GM19467 (cell line): ENCODE measurements at regions not wholly inside any gene's neighbourhood (a gene's known extent, or its start where the extent isn't known, plus 50 kb on each side); places are given as distances from the start of the nearest gene placed in this dataset.

Experiments used
- ATAC-seq: cut with Tn5 transposase; IDR thresholded peaks from one replicate; pipeline ENCODE4 v1.9.1; 2021; ENCODE audit warnings: mild to moderate bottlenecking, moderate library complexity; ENCODE audit not compliant: unreplicated experiment

DNA sequence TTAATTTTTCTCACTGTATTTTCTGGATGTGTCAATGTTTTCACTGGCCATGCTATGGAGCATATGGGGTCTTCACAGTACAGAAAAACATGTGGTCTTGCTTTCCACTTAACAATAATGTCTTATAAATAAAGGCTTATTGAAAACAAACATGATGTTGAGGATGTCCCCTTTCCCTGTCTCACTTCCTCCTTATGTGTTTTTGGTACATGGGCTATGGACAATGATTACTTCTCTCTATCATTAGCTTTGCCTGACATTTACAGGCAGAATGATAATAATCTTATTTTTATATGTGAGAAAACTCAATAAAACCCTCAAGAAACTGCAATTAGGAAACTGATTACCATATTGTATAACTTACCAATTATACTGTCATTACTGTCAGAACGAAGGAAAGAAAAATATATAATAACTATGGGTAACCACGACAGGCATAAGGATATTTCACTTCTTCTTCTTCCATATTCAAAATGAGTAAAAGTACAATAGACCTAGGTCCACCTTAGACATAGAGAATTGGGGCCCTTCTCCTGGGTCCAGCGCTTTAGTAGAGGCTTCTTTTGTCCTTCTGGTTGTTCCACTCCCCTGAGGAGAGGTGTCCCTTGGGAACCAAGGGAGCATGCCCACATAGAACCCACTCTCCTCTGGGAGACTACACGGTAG is 375.0 kb downstream of the MAN2A1 start:
- ATAC-seq = no peak

DNA sequence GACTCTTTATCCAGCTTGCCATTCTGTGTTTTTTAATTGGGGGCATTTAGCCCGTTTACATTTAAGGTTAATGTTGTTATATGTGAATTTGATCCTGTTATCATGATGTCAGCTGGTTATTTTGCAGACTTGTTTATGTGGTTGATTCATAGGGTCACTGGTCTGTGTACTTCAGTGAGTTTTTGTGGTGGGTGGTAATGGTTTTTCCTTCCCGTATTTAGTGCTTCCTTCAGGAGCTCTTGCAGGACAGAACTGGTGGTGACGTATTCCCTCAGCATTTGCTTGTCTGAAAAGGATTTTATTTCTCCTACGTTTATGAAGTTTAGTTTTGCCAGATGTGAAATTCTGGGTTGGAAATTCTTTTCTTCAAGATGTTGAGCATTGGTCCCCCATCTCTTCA is 381.1 kb downstream of the MAN2A1 start:
- no peak for ATAC-seq

DNA sequence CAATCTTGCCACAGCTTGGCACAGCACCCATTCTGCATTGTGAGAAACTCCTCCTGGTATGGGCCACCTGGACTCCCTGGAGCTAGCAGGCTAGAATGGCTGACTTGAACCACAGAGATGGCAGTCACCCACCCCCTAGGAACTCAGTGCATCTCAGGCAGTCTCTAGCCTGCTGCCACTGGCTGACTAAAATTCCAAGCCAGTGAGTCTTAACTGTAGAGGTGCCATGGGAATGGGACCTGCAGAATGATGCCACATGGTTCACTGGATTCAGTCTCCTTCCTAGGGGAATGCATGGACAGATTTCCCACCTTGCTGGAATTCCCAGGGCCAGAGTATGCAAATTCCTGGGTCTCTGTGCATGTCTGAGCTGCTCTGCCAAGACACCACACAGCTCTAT is 382.9 kb downstream of the MAN2A1 start:
- no peak for ATAC-seq

DNA sequence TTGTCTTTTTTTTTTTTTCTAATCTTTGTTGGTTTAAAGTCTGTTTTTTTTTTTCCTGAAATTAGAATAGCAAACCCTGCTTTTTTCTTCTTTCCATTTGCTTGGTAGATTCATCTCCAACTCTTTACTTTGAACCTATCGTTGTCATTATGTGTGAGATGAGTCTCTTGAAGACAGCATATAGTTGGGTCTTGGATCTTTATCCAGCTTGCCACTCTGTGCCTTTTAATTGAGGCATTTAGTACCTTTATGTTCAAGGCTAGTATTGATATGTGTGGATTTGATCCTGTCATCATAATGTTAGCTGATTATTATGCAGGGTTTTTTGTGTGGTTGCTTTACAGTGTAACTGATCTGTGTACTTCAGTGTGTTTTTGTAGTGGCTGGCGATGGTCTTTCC is 383.8 kb downstream of the MAN2A1 start:
- ATAC-seq = no peak

DNA sequence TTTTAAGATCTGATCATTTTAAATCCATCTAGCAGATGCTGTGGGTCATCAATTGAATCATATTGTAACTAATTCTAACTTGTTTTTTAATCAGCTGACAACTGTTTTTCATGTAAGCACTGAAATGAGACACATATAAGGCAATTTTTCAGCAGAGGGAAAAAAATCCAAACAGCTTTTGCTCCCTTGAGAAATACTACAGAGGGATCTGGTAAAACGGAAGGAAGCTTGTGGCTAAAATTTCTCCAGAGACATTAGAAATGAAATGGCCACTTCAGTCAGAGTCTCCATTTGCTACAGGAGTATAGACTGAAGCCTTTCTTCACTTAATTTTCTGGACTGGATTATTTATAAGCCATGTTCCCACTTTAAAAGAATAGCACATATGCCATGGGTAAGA is 385.9 kb downstream of the MAN2A1 start:
- ATAC-seq = no peak

DNA sequence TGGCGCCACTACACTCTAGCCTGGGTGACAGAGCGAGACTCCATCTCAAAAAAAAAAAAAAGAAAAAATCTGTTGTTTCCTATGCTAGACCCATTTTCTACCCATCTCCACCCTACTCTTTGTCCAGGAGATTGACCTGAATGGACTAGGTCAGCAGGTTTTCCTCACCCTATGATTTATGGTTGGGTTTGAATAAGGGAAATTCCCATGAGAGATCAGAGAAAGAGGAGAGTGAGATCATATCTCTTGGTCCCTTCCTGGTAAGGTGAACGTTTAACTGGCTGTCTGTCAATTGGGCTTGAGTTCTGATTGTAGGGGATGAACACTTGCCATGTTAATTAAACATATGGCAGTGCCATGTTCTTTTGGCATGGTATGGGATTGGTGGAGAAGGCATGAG is 387.4 kb downstream of the MAN2A1 start:
- ATAC-seq = no peak

DNA sequence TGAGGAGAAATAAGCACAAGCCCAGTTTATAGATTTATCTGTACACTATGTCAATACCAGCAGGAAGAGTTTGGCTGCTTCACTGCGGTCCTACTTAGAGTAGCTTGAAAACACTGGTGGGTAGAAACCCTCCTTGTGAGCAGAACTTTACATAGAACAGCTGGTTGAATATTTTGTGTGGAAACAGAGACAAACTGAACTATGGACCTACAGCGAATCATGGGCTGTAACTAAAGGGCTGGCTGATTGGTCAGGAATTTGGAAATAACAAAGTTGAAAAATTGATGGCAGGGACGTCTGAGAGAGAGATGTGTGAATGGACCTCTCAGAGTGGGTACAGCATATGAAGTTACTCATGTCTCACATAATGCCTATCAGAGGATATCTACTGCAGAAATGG is 392.5 kb downstream of the MAN2A1 start:
- ATAC-seq = no peak

DNA sequence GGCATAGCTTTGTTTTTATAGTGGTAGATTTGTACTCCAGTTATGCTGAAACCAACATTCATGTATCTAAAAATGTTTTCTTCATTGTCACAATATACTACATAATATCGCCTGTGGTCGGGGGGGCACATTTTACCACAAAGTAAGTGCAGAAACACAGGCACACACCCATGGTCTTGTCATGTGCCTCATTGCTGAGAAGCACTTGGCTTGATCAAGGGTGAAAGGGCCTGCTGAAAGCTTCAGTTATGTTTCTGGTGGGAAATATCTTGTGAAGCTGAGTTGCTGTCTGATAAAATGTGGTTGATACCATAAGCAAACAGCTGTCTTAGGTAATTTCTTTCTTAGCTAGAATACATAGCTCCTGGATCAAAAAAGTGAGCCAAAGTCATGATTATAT is 393.1 kb downstream of the MAN2A1 start:
- ATAC-seq = no peak

DNA sequence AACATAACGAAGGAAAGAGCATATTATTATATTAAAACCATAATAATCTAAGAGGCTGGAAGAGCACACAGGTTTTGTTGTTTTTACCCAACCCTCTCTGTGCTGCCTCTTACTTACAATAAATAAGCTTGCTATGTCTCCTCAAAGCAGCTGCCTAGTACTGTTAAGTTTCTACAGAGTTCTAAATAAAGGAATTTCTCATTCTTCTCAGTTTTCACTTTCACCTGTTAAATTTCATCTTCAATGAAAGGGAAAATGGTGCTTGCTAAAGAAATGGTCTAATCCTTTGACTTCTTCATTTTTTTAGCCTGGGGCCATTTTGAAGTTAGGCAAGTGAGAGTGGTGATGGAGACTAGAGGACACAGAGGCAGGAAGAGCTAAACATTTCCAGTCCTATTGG is 396.1 kb downstream of the MAN2A1 start:
- no peak for ATAC-seq

DNA sequence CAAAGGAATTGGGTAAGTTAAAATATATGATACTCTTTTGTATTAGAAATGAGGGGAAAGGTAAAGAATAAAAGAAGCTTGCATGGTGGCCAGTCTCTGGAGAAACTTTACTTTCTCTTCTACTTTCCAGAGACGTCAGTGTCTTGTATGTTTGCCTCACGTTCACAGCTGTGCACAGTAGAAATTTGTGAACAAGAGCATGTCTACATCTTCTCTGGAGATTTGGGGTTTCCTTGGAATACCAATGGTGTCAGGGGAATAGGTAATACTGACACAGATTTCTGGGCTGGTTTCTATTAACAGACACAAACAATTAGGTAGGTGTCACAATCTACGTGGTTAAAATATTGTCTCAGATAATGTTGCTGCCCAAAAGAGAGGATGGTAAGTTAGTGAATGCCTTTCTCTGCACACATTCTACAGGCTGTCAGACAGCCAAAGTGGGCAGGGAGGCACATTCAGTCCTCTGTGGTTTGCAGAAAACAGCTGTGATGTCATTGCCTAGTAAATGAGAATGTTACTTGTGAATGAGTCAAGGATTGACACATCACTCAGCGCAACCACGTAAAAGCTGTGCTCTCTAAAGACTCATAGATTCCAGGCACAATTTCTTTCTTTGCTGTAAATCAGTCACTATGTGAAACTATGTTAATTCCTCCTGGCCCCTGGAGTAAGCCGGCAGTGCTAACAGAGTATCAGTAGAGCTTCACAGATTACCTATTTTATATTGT is 397.1 kb downstream of the MAN2A1 start:
- ATAC-seq = no peak

DNA sequence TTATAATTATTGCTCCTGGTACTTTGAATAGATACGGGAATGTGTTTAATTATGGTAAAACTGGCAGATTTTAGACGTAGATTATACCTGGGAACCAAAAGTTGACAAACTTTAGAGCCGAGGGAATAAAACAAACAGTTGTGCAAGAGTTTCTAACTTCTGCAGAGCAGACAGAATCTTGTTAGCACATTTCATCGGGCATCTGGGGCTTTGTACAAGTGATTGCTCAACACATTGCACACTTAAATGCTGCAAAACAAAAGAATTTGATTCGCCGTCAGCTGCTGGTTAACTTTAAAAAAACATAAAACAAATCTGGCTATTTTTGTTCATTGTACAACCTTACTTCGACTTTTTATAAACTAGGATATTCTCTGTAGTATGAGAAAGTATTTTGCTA is 398.1 kb downstream of the MAN2A1 start:
- no peak for ATAC-seq

DNA sequence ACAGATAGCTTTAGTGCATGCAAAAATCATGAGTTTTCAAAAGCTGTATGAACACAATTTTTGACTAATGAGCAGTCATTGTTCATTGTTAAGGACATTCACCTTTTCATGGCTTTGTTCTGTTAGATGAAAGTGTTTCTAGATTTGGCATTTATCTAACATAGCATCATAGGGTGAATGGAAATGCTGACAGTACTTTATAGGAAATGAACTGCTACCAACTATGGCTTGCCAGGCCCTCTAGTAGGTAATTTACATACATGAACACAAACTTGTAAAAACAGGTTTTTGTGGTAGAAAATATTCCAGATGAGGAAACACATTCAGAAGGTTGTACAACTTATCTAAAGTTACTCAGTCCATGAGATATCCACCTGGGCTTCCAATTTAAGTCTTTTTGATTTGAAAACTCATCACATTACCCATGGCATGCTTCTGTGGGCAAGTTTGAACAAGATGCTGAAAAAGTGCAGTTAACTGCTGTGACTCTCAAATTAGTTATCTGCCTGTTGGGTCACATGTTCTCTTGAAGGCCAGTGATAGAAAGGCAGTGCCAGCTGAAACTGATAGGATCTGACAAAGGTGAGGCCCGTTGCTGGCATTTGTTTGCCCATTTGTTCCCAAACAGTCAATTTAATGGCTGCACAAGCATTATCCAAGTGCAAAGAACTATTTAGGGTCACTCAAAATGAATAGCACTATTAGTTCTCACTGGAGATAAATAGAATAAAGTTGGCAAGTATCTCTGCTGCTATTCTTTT is 399.1 kb downstream of the MAN2A1 start:
- no peak for ATAC-seq

DNA sequence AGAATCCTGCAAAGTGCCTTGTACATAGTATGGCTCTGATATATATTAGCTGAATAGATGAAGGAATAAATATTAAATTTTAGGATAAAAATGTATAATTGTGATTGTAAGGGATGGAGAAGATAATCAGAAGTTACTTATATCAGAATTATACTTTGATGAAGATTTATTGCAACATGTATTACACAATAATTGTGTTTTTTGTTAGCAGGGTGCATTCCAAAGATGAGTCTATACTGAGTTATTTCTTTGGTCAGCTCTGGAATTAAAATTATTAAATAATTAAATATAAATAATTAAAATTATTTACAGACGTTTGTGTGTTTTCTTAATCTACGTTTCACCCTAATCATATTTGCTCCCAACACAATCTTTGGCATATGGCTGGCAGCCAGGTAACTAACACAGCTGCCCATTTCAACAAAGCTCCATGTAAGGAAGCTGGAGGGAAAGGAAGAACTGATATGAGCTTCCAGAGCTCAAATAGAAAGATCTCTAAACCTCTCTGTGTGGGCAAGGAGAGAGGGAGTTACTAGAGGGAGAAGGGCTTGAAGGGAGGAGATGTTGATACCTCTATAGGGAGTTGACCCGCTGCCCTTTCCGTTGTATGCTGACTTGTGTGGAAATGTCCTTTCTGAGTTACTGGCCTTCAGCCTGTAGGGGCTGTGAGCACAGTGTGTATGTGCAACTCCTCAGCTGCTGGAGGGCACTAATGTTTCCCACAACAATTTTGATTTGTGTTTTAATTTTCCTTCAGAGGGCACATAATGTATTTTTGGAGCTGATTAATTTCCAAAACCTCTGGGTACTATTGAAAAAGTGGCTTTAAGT is 403.4 kb downstream of the MAN2A1 start:
- ATAC-seq = no peak

DNA sequence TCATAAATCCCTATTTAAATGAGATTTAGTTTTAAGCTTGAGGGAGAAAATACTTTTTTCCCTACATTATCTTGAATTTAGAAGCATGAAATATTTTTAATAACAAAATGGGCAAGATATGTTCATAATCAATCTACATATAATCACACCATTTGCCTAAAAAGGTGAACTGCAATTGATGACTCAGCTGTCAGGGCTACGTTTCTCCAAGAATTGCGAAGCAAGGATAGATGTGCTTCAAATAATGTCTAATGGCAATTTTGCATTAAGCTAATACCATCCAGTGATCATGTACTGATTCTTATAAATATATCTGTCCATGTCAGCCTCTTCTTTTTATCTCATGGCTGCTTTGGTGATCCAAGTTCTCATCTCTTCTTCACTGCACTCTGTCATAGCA is 404.4 kb downstream of the MAN2A1 start:
- ATAC-seq = no peak

DNA sequence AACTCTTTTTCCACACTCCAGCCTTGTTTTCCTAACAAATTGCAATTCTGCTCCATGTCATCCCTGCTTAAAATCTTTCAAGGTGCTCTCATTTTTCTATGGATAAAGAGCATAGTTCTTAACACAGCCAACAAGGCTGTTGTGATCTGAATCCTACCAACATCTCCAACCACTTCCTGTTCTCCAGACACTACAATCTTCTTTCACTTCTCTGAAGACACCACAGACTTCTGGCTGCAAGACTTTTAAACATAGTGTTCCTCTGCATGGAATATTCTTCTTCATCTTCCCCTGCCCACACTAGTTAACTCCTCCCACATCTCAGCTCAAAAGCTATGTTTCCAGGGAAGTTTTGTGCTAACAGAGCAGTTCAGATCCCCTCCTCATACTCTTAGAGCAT is 404.8 kb downstream of the MAN2A1 start:
- no peak for ATAC-seq

DNA sequence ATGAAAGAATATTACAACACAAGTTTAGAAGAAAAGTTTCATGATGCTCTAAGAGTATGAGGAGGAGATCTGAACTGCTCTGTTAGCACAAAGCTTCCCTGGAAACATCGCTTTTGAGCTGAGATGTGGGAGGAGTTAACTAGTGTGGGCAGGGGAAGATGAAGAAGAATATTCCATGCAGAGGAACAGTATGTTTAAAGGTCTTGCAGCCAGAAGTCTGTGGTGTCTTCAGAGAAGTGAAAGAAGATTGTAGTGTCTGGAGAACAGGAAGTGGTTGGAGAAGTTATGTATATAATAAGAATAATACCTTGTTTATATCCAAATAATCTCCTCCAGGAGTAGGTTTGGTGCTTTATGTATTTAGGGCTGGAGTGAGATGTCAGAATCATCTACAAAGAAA is 406.7 kb downstream of the MAN2A1 start:
- ATAC-seq = no peak

DNA sequence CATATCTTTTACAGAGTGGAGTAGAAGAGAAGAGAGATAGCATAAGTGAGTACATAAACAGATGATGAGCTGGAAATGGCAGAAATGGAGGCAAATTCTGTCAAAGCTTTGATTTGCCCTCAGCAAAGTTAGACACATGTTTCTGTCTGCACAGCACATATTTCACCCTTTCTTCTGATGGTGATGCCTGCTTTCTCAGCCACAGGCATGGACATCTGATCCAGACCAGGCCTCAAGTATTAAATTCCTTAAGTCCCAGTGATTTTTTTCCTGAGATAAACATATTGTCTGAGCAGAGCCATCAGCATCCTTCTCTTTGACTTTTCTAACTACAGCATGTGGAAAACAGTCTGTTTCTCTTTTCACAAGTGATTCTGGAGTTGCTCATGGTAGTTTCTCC is 409.8 kb downstream of the MAN2A1 start:
- ATAC-seq = no peak

DNA sequence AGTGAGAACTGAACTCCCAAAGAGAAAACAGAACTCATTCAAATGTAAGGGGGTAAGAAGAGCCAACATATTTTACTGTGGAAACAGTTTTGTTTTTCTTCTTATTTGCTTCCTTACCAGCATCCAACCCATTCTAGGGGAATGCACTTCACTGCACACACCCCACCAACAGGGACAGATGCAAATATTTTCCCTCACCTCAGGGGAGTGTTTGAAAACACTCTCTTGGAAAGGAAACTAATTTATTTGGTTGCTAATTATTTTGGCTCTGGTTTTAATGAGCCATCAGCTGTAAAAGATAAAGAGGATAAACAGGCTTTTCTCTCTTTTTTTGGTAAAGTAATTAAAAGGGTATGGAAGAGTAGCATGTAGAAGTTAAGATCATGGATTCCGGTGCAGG is 413.4 kb downstream of the MAN2A1 start:
- ATAC-seq = no peak

DNA sequence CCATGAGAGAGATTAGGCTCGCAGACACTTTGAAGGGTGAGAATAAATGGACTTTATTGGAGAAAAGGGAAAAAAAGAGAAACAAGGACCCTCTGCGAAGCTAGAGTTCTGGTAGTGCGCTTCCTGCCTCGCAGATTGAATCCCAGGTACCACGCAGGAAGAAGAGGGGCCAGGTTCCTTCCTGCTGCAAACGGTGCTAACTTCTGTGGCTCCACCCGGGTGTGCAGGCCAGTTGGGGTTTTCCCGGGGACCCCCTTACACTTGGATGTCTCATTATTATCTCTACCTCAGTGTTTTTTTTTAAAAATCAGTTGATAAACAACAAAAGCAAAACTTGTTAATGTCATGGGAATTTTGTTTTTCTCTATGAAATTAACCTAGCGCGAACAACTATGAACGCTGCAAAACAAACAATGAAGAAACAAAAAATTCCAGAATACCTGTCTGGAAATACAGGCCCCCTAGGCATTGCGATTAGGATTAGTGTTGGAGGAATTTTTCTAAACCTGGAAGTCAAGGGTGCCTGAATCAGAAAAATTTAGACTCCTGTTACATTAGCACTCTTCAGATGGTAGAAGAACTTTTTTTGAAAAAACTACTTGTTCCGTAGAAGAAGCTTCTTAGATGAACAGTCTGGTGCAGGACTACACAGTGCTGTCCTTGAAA is 414.5 kb downstream of the MAN2A1 start:
- no peak for ATAC-seq

DNA sequence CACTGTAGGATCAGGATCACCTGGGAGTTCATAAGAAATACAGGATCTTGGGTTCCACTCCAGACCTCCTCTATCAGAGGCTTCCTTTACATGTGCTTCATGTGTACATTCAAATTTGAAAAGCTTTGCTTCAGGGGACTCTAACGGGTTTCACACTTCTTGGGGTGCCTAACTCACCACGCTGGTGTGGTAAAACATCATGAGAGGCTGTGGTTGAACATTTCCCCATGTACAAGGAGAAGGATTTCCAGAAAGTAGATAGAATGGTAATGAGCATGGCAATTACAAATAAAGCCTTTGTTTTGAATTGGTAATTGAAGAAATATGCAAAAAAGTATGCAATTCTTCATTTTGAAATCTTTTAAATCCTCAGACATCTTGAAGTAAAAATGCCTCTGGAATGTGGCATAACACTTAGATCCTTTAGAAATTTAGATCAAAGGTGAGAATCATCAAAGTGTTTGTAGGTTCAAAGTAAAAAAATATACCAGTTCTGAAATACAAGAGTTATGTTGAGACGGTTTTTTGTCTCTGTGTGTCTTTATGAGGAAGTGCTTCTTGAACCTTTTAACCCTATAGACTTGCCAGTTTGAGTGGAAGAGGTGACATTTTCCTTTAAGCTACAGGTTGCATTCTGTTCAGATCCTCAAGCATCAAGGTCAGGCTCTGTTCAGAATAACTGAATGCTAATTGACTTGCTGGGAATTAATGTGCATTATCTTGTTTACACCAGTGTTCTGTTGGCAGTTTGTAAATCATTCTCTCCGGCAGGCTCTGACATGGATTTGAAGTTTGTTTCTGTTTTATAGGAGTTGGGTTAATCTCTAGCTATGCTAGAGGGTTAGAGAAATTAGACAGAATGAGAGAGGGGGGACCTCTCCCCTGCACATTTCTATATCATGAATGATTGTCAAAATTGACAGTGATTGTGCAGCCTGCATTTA is 415.3 kb downstream of the MAN2A1 start:
- no peak for ATAC-seq
